Endothelial cell of umbilical vein (primary cell): ENCODE measurements at regions not wholly inside any gene's neighbourhood (a gene's known extent, or its start where the extent isn't known, plus 50 kb on each side); places are given as distances from the start of the nearest gene placed in this dataset.

Experiments
- BruUV-seq: library from RNA; stranded (reverse); fragments of 400-500 nt; replicated peaks from 2 replicates; lab custom pipeline; 2021; lab: Mats Ljungman, UMichigan
- CTCF ChIA-PET: fragments of 300-600, 350-600 bp; sonication (Branson Sonifier 250); formaldehyde crosslinking; loops from one replicate; lab custom pipeline; 2021; ENCODE audit warnings: antibody characterized with exemption, inconsistent platforms; lab: Charles Lee
- POLR2A ChIA-PET: fragments of 300-600, 350-600 bp; sonication (Branson Sonifier 250); formaldehyde crosslinking; loops from one replicate; lab custom pipeline; 2021; ENCODE audit warnings: antibody characterized with exemption, inconsistent platforms; lab: Charles Lee
- DNase-seq: peaks from one replicate; pipeline ENCODE4 v3.0.0-alpha.2; 2011; ENCODE audit warnings: low read depth, low spot score
- FAIRE-seq: peaks from 2 replicates; lab custom pipeline; 2011; peaks lifted over from hg19 to GRCh38; lab: Jason Lieb, UNC
- H2AFZ ChIP-seq: 2 replicates; pipeline ENCODE4 v1.6.0; 2012; ENCODE audit warnings: low read depth, low read length, control low read depth, inconsistent platforms
- H3K27ac ChIP-seq: 2 replicates; pipeline ENCODE4 v1.5.1; 2011; ENCODE audit warnings: low read depth, mild to moderate bottlenecking, control low read depth, low read length, moderate library complexity; ENCODE audit not compliant: insufficient read depth
- H3K27me3 ChIP-seq, 2 experiments: 2 replicates each; pipeline versions ENCODE4 v1.6.0 to v1.6.1; 2011; ENCODE audit warnings: low read length in 2 of 2, mixed read lengths in 1 of 2; ENCODE audit not compliant: control insufficient read depth in 2 of 2, insufficient read depth in 2 of 2
- H3K36me3 ChIP-seq, 2 experiments: 2 replicates in 1 of 2; 3 replicates in 1 of 2; pipeline ENCODE4 v1.5.1; 2011; ENCODE audit warnings: low read length in 2 of 2, mild to moderate bottlenecking in 1 of 2, moderate library complexity in 1 of 2; ENCODE audit not compliant: control insufficient read depth in 2 of 2, insufficient read depth in 2 of 2; ENCODE audit errors: extremely low read depth in 1 of 2
- H3K4me1 ChIP-seq: 3 replicates; pipeline ENCODE4 v1.5.1; 2011; ENCODE audit warnings: mild to moderate bottlenecking, low read length; ENCODE audit not compliant: control insufficient read depth, insufficient read depth; ENCODE audit errors: extremely low read depth
- H3K4me2 ChIP-seq: 2 replicates; pipeline ENCODE4 v1.6.1; 2011; ENCODE audit warnings: low read length, control low read depth, mixed read lengths; ENCODE audit not compliant: insufficient read depth
- H3K4me3 ChIP-seq, 3 experiments: fragments of 200-600 bp in 1 of 3; sonication (generic), shearing (Covaris generic) in 1 of 3; replicated peaks in 1 of 3; 2 replicates each; pipeline ENCODE4 v1.5.1; 2011 to 2016; ENCODE audit warnings: control low read depth in 3 of 3, low read length in 3 of 3, mild to moderate bottlenecking in 2 of 3, inconsistent platforms in 1 of 3, low read depth in 1 of 3, moderate library complexity in 1 of 3; ENCODE audit not compliant: insufficient read depth in 1 of 3
- H3K79me2 ChIP-seq: 2 replicates; pipeline ENCODE4 v1.6.0; 2012; ENCODE audit warnings: low read length, inconsistent platforms; ENCODE audit not compliant: control insufficient read depth, insufficient read depth
- H3K9ac ChIP-seq: replicated peaks from 2 replicates; pipeline ENCODE3; 2011; ENCODE audit warnings: low read length, control low read depth; ENCODE audit not compliant: insufficient read depth; ENCODE audit errors: extremely low read depth
- H3K9me1 ChIP-seq: replicated peaks from 3 replicates; pipeline ENCODE4 v1.6.0; 2011; ENCODE audit warnings: mild to moderate bottlenecking, low read length; ENCODE audit not compliant: control insufficient read depth, insufficient read depth; ENCODE audit errors: extremely low read depth
- H3K9me3 ChIP-seq: replicated peaks from 2 replicates; pipeline ENCODE4 v1.5.1; 2012; ENCODE audit warnings: low read length, inconsistent platforms; ENCODE audit not compliant: control insufficient read depth, insufficient read depth
- H4K20me1 ChIP-seq: replicated peaks from 2 replicates; pipeline ENCODE3; 2011; ENCODE audit warnings: mild to moderate bottlenecking, low read length; ENCODE audit not compliant: control insufficient read depth, insufficient read depth; ENCODE audit errors: extremely low read depth
- EZH2 ChIP-seq: IDR thresholded peaks from 2 replicates; pipeline ENCODE4 v1.6.1; 2012; ENCODE audit warnings: borderline replicate concordance, low read depth, mild to moderate bottlenecking, moderate library complexity, low read length, inconsistent platforms; ENCODE audit not compliant: severe bottlenecking
- FOS ChIP-seq: IDR thresholded peaks from 2 replicates; pipeline ENCODE4 v1.6.1; 2011; ENCODE audit warnings: mild to moderate bottlenecking, low read length, moderate library complexity, borderline replicate concordance; ENCODE audit not compliant: insufficient read depth
- JUN ChIP-seq: IDR thresholded peaks from 2 replicates; pipeline ENCODE4 v1.6.1; 2011; ENCODE audit warnings: borderline replicate concordance, low read depth; ENCODE audit not compliant: insufficient read length, insufficient read depth
- MYC ChIP-seq: IDR thresholded peaks from one replicate; pipeline ENCODE4 v1.6.1; 2011; ENCODE audit warnings: mild to moderate bottlenecking, low read depth, low read length
- POLR2A ChIP-seq: IDR thresholded peaks from 2 replicates; pipeline ENCODE4 v1.6.1; 2012; ENCODE audit warnings: low read depth, mild to moderate bottlenecking, control low read depth, low read length
- POLR2AphosphoS5 ChIP-seq: IDR thresholded peaks from 2 replicates; pipeline ENCODE4 v1.6.1; 2012; ENCODE audit warnings: low read depth, mild to moderate bottlenecking, control low read depth, low read length, moderate library complexity; ENCODE audit not compliant: insufficient read depth
- dilution Hi-C: fragments of 300-500 bp; cut with MboI; formaldehyde crosslinking; loops from one replicate; pipeline ENCODE4 v1.15.0; 2019; ENCODE audit warnings: low sequenced_read_pairs; ENCODE audit not compliant: extremely low pct_ligation_motif_present
- intact Hi-C: fragments of 100-400 bp; cut with micrococcal nuclease; formaldehyde crosslinking; loops from one replicate; pipeline ENCODE4 v1.10.0; 2022
- TF ChIP-seq, protein P1 (sequence below): IDR thresholded peaks from 2 replicates; pipeline ENCODE4 v1.6.1; 2011; ENCODE audit not compliant: insufficient read depth, insufficient read length

DNA sequence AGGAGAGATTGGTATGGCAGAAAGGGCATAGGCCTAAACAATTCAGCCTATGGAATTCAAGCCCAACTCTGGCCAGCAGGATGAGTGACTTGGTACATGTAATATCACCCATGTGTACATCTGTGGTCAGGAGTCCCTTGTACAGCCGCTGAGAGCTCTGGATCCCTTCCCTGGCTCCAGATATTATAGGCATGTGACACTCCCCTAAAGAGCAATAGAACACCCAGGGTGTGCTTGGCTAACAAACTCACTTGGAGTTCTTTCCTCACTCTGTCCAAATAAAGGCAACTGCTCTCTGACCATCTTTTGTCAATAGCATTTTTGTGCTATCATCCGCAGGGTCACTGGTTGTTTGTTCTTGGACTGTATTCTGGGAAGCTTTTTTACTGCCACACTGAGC is 197.4 kb upstream of the NCKAP5 start:
- Histone ChIP-seq H3K4me3 (no peak overlapping the region), H3K9ac (no peak overlapping the region), H3K4me1 (no peaks in the 10 kb centered on the region), H3K27me3 (no peaks in the 10 kb centered on the region), H3K9me3 (no peaks in the 10 kb centered on the region), H4K20me1 (no peaks in the 10 kb centered on the region), H3K36me3 (no peaks in the 10 kb centered on the region), H3K4me2 (no peak overlapping the region), H3K9me1 (no peaks in the 10 kb centered on the region), H3K27ac (no peak overlapping the region), H2AFZ (no peak overlapping the region), H3K79me2 (no peaks in the 10 kb centered on the region)
- DNase-seq: no peak
- no peak for TF ChIP-seq JUN
- TF ChIP-seq, protein P1, sequence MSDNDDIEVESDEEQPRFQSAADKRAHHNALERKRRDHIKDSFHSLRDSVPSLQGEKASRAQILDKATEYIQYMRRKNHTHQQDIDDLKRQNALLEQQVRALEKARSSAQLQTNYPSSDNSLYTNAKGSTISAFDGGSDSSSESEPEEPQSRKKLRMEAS: no peak
- TF ChIP-seq EZH2: no peak
- dilution Hi-C loops: no loop called here
- FAIRE-seq: no peak
- ChIA-PET POLR2A (no interaction called here), CTCF (interaction anchor here (1.1 kb wide), 1 partner anchor 14 kb away, joined by 3 read pairs; no protein-coding TSS in a partner anchor)
- intact Hi-C loops: no loop called here
- BruUV-seq: no TSS peak

DNA sequence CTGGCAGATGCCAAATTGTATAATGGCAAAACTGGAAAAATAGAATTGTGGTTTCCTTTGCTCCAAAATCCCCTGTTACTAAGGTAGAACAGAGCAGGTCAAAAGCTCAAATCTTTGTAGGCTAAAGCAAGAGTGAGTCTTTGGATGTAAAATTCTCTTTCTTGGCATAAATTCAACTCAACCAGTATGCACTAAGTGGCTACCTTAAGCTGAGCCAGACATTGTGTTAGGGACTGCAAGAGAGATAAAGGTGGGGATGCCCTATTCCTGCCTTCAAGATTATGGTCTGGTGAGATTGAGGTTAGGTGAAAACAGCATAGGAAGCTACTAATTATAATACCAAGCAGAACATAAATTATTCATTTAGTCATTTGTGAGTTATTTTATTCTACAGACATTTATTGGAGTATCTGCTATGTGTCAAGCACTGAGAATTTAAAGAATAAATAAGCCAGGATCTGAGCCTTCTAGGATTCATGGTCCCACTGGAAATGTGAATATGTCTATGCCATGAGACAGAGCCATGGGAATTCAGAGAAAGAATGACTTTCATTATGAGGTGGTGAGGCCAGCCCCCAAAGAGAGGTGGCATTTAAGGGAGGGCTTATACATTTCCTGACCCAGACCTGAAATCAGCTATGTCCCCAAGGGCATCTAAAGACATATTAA is 198.0 kb upstream of the NCKAP5 start:
- H3K4me2 ChIP-seq: no peak overlapping the region
- no peak overlapping the region for H3K4me3 ChIP-seq
- intact Hi-C loops (no loop called here), dilution Hi-C loops (no loop called here)
- H4K20me1 ChIP-seq: no peaks in the 10 kb centered on the region
- no peaks in the 10 kb centered on the region for H3K79me2 ChIP-seq
- H3K4me1 ChIP-seq: no peaks in the 10 kb centered on the region
- POLR2A ChIA-PET: no interaction called here
- no peak overlapping the region for H3K9ac ChIP-seq
- no peak overlapping the region for H3K27ac ChIP-seq
- no TSS peak for BruUV-seq
- no peaks in the 10 kb centered on the region for H3K9me3 ChIP-seq
- H3K27me3 ChIP-seq: no peaks in the 10 kb centered on the region
- H3K9me1 ChIP-seq: no peaks in the 10 kb centered on the region
- no peaks in the 10 kb centered on the region for H3K36me3 ChIP-seq
- no peak overlapping the region for H2AFZ ChIP-seq
- FAIRE-seq (no peak), DNase-seq (no peak)
- CTCF ChIA-PET: interaction anchor here (1.1 kb wide), 1 partner anchor 14 kb away, joined by 3 read pairs; no protein-coding TSS in a partner anchor
- TF ChIP-seq FOS (no peak), POLR2A (no peak), MYC (no peak), JUN (no peak), POLR2AphosphoS5 (no peak)
